Gastroesophageal sphincter (tissue), 4 donors: ENCODE measurements at regions not wholly inside any gene's neighbourhood (a gene's known extent, or its start where the extent isn't known, plus 50 kb on each side); places are given as distances from the start of the nearest gene placed in this dataset.
"Not testable (repeated sequence)": the region's sequence is repeated elsewhere in the genome, so short reads cannot be mapped to it uniquely, and the experiment has no call there.

Source experiments
- ATAC-seq: fragments of 150-250 bp; one replicate; pipeline ENCODE4 v1.9.1; 2016; ENCODE audit warnings: mild to moderate bottlenecking, moderate library complexity
- H3K27ac ChIP-seq, 4 donors: fragments of 200-600 bp; sonication (generic) in 3 of 4; 1 replicate in 3 of 4; 2 replicates in 1 of 4; pipeline ENCODE4 v1.5.1; 2016 to 2019
- H3K27me3 ChIP-seq: fragments of 200-600 bp; sonication (generic); one replicate; pipeline ENCODE4 v1.5.1; 2019
- H3K36me3 ChIP-seq, 2 donors: fragments of 200-600 bp; sonication (generic); one replicate each; pipeline ENCODE4 v1.5.1; 2019; ENCODE audit warnings: control low read depth in 1 of 2
- H3K4me1 ChIP-seq, 3 donors: fragments of 200-600 bp; sonication (generic); 1 replicate in 2 of 3; 2 replicates in 1 of 3; pipeline ENCODE4 v1.5.1; 2016 to 2019; ENCODE audit warnings: control low read depth in 2 of 3
- H3K4me3 ChIP-seq, 2 donors: fragments of 200-600 bp; sonication (generic); one replicate each; pipeline ENCODE4 v1.5.1; 2019; ENCODE audit warnings: mild to moderate bottlenecking in 1 of 2, moderate library complexity in 1 of 2
- H3K9me3 ChIP-seq, 3 donors: fragments of 200-600 bp; sonication (generic); one replicate each; pipeline ENCODE4 v1.5.1; 2017 to 2019; ENCODE audit warnings: control low read depth in 2 of 3
- WGBS, 2 donors: methylation state at CpG; one replicate each; pipeline ENCODE4 v1.1.5; 2018; ENCODE audit warnings: low coverage in 1 of 2; 5-methylcytosine and 5-hydroxymethylcytosine counted together

DNA sequence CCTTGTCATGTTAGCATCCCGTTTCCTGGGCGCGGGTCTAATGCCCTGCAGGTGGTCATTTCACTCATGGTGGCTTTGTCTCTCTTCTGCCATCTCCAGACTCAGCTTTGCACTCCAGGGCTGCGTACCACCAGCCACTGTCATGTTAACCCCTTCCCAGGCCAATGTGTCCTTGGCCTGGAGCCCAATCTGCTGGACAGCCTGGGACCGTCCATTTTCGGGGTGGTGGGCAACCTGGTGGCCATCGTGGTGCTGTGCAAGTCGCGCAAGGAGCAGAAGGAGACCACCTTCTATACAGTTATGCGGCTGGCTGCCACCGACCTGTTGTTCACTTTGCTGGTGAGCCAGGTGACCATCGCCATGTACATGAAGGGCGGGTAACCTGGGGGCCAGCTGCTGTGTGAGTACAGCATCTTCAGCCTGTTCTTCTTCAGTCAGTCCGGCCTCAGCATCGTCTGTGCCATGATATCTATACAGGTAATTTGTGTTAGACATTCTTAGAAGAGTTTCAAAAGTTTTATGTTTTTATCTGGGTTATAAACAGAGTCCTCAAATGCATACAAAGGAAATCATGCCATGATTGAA lies 1654.0 kb downstream of the SPATA31A7 start:
- WGBS, 2 donors, result 31 to 100% methylated on average over 1 to 5 of the region's 15 CpGs
- Histone ChIP-seq H3K9me3 (peaks cover 0 to 22% (median 1%) of the 10 kb centered on the region in 3 donors), H3K27me3 (peaks cover 26% of the 10 kb centered on the region)
- H3K27ac ChIP-seq, H3K4me3 ChIP-seq, H3K36me3 ChIP-seq, H3K4me1 ChIP-seq: not testable (repeated sequence)
- ATAC-seq, result peak; percentile 53

DNA sequence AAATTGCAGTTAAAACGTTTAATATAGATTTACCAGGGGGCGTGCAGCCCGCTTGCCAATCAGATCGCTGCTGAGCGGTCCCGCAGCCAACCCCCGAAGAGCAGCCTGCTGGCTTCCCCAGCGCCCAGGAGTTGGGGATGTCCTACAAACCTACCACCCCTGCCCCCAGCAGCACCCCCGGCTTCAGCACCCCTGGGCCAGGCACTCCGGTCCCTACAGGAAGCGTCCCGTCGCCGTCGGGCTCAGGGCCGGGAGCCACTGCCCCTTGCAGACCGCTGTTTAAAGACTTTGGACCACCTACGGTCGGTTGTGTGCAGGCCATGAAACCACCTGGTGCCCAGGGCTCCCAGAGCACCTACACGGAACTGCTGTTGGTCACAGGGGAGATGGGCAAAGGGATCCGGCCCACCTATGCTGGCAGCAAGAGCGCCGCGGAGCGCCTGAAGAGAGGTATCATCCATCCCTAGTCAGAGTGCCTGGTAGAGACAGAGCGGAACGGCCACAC lies 1654.9 kb downstream of the SPATA31A7 start:
- not testable (repeated sequence) for H3K36me3 ChIP-seq, H3K27ac ChIP-seq, H3K4me1 ChIP-seq, H3K4me3 ChIP-seq
- WGBS, 2 donors, result 46 to 53% methylated on average over 8 of the region's 27 CpGs
- Histone ChIP-seq H3K9me3 (peaks cover 0 to 22% (median 1%) of the 10 kb centered on the region in 3 donors), H3K27me3 (peaks cover 26% of the 10 kb centered on the region)
- ATAC-seq, result peak; percentile 51

DNA sequence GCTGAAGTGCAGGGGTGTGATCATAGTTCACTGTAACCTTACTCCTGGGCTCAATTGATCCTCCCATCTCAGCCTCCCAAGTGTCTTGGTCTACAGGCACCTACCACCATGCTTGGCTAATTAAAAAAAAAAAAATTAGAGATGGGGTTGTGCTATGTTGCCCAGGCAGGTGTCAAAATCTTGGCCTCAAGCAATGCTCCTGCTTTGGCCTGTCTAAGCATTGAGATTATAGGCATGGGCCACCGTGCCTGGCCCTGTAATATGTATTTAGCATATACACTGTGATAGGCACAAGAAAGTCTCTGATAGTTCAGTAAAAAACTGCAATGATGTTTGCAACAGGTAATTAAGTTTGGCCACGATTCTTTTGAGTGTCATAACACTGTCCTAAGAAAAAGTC lies 1658.4 kb downstream of the SPATA31A7 start:
- 50 to 56% methylated on average over 1 of the region's 2 CpGs for WGBS, 2 donors
- ATAC-seq, H3K4me3 ChIP-seq, H3K27ac ChIP-seq, H3K36me3 ChIP-seq, H3K4me1 ChIP-seq: not testable (repeated sequence)
- Histone ChIP-seq H3K27me3 (peaks cover 26% of the 10 kb centered on the region), H3K9me3 (peaks cover 0 to 12% (median 0%) of the 10 kb centered on the region in 3 donors)

DNA sequence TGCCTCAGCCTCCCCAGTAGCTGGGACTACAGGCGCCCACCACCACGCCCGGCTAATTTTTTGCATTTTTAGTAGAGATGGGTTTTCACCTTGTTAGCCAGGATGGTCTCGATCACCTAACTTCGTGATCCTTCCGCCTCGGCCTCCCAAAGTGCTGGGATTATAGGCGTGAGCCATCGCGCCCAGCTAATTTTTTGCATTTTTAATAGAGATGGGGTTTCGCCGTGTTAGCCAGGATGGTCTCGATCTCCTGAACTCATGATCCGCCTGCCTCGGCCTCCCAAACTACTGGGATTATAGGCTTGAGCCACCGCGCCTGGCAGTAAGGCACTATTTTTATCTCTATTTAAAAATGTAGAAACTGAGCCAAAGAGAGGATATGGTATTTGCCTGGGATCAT lies 1660.2 kb downstream of the SPATA31A7 start:
- H3K9me3 ChIP-seq, ATAC-seq, H3K4me1 ChIP-seq, H3K27ac ChIP-seq, H3K4me3 ChIP-seq, H3K36me3 ChIP-seq: not testable (repeated sequence)
- peaks cover 13% of the 10 kb centered on the region for H3K27me3 ChIP-seq
- WGBS, 2 donors, result 86% methylated on average over 17 of the region's 17 CpGs; no CpG with 5 or more reads in 1 of the 2 donors

DNA sequence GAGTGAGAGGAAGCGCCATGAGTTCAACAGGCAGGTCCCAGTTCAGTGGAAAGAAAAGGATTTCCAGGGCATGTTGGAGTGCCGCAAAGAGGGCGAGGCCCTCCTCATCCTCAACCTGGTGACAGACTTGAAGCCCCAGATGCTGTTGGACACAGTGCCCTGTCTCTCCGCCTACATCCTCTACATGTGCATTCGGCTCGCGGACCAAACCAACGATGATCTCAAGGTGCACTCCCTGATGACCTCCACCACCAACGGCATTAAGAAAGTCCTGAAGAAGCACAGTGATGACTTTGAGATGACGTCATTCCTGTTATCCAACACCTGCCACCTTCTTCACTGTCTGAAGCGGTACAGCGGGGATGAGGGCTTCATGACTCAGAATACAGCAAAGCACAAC lies 1667.4 kb downstream of the SPATA31A7 start:
- 75 to 76% methylated on average over 3 to 4 of the region's 12 CpGs for WGBS, 2 donors
- H3K27me3 ChIP-seq, result peaks cover 35% of the 10 kb centered on the region
- not testable (repeated sequence) for H3K36me3 ChIP-seq, H3K27ac ChIP-seq, H3K4me3 ChIP-seq, H3K9me3 ChIP-seq, H3K4me1 ChIP-seq
- peak; percentile 20 for ATAC-seq

DNA sequence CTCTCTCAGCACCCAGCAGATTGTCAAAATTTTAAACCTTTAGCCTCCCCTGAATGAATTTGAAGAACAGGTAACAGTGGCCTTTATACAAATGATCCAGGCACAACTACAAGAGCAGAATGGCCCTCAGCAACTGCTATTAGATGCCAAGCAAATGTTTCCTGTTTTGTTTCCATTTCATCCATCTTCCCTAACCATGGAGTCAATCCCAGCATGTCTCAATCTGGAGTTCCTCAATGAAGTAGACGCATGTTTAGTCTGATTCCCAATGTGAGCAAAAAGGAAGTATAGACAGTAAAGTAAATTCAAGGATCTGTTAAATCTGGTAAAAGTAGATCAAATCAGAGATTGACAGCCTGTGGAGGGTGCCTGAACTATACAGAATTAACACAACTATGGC lies 1668.4 kb downstream of the SPATA31A7 start:
- H3K4me1 ChIP-seq, H3K9me3 ChIP-seq, H3K36me3 ChIP-seq, H3K27ac ChIP-seq, H3K4me3 ChIP-seq, ATAC-seq: not testable (repeated sequence)
- WGBS, 2 donors, result 46 to 80% methylated on average over 1 of the region's 1 CpG
- H3K27me3 ChIP-seq, result peaks cover 38% of the 10 kb centered on the region

DNA sequence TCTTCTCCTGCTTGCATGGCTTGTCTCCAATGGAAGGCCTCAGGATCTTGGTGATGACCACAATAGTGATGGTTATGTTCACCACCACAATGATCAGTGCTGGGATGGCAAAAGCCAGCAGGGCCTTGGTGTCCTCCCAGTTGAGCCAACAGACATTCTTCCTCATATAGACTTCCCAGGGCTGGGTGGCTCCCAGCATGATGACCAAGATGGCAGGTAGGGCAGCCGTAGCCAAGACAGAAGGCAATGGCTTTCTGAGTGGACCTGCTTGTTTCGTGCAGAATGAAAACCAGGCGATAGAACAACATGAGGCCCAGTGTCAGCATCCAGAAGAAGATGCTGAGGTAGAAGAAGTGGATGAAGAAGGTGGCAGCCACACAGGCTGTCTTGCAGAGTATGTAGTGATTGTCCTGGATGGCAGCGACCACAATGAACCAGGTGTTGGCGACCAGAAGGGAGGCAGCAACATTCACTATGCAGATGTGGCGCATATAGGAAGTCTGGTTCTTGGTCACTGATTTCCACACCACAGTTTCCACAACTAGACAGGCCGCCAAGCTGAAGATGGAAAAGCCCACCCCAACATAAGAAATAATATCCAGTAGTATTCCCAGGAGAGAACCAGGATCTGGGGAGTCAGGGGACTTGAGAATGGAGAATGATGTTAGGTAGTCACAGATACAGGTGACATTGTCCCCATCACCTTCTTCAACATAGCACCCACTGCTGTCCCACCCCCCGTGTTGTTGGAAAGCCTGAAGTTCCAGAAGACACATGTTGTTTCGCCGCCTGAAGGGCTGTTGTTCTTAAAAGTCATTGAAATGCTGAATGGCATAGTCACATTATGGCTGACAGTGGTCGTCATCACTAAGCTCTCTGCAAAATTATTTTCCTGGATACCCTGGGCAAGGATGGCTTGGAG lies 1671.4 kb downstream of the SPATA31A7 start:
- peak; percentile 40 for ATAC-seq
- WGBS, 2 donors, result 86 to 87% methylated on average over 11 of the region's 11 CpGs
- Histone ChIP-seq H3K4me1 (peaks cover 0 to 21% (median 0%) of the 10 kb centered on the region in 3 donors), H3K27me3 (peaks cover 63% of the 10 kb centered on the region)
- not testable (repeated sequence) for H3K27ac ChIP-seq, H3K9me3 ChIP-seq, H3K4me3 ChIP-seq, H3K36me3 ChIP-seq

DNA sequence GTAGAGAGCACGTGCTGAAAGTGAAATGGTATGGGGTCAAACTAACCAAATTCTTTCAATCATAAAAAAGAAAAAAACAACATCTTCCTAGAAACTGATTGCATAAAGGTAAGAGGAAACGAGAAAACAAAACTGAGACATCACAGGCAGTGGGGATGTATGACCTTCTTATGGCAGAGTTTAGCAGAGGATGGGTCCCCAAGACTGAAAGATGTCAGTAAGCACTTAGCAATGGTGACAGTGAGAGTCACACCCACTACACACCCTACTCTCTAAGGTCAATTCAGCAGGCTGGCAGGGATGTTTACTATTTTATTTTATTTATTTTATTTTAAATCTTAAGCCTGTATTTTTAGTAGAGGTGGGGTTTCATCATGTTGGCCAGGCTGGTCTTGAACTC lies 1672.3 kb downstream of the SPATA31A7 start:
- H3K9me3 ChIP-seq, H3K27ac ChIP-seq, H3K4me3 ChIP-seq, H3K36me3 ChIP-seq, ATAC-seq: not testable (repeated sequence)
- H3K27me3 ChIP-seq, result peaks cover 61% of the 10 kb centered on the region
- peaks cover 0 to 21% (median 0%) of the 10 kb centered on the region in 3 donors for H3K4me1 ChIP-seq
- 69 to 77% methylated on average over 2 of the region's 2 CpGs for WGBS, 2 donors

DNA sequence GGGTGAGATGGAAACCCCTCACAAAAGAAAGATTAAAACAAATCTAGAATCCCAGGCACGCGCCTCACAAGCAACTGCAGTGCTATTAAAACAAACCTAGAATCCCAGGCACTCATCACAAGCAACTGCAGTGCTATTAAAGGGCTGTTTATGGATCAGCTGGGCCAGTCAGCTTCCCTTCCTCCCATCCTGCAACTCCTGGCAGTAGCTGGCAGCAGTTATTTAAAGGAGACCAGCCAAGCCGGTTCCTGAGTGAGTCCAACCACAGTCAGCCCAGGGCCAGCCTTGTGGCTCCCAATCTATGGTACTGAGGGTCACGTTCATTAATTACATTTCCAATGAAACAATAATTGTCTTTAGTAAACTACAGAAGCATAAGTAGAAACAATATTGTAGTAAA lies 1673.5 kb downstream of the SPATA31A7 start:
- not testable (repeated sequence) for H3K27ac ChIP-seq, ATAC-seq, H3K4me3 ChIP-seq, H3K36me3 ChIP-seq, H3K9me3 ChIP-seq
- 14 to 28% methylated on average over 4 of the region's 4 CpGs for WGBS, 2 donors
- Histone ChIP-seq H3K4me1 (peaks cover 0 to 21% (median 0%) of the 10 kb centered on the region in 3 donors), H3K27me3 (peaks cover 54% of the 10 kb centered on the region)

DNA sequence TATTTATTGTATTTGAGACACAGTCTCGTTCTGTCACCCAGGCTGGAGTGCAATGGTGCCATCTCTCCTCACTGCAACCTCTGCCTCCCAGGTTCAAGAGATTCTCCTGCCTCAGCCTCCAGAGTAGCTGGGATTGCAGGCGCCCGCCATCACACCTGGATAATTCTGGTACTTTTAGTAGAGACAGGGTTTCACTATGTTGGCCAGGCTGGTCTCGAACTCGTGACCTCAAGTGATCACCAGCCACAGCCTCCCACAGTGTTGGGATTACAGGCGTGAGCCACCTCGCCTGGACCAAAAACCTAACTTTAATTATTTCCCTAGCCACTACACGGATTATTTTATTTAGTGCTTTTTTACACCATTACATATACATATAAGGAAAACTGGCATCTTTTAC lies 1674.0 kb downstream of the SPATA31A7 start:
- peaks cover 52% of the 10 kb centered on the region for H3K27me3 ChIP-seq
- H3K4me1 ChIP-seq, result peaks cover 0 to 21% (median 0%) of the 10 kb centered on the region in 3 donors
- WGBS, 2 donors, result 49 to 64% methylated on average over 6 to 8 of the region's 8 CpGs
- ATAC-seq, H3K4me3 ChIP-seq, H3K9me3 ChIP-seq, H3K27ac ChIP-seq, H3K36me3 ChIP-seq: not testable (repeated sequence)

DNA sequence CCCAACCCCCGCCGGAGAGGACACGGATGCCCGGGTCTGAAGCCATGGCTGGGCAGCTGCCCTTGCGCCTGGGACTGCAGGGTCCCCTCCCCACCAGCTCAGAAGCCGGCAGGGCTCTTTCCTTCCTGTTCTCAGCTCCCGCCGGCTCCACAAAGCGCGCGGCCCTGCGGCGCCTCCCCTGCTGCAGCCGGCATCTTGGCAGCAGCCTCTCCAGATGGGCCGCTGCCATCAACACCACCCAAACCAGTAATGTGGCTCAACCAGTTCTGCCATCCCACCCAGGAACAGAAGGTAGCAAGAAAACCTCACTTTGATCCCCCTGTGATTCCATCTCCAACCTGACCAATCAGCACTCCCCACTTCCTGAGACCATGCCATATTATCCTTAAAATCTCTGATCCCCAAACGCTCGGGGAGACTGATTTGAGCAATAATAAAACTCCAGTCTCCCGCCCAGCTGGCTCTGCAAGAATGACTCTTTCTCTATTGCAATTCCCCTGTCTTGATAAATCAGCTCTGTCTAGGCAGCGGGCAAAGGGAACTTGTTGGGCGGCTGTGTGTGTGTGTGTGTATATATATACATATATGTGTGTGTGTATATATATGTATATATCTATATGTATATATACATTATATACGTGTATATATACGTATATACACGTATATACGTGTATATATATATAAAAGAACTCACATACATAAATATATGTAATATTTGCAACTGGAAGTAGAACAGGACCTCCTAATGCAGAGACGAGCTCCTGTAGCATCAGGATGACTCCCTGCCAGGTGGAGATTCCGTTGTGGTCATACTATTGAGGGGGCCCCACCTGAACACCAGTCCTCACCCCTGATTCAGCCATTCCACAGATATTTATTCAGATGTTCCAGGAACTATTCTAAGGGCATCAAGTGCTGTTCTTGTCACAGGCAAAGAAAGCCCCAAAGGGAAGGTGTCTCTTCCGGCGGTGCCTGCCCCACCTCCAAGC lies 1674.9 kb downstream of the SPATA31A7 start:
- WGBS, 2 donors, result 10 to 12% methylated on average over 26 to 27 of the region's 28 CpGs
- Histone ChIP-seq H3K27me3 (peaks cover 52% of the 10 kb centered on the region), H3K4me1 (peaks cover 0 to 21% (median 0%) of the 10 kb centered on the region in 3 donors), H3K4me3 (peak overlapping the region in 1 of 2 donors; percentile 27)
- peak; percentile 32 for ATAC-seq
- H3K9me3 ChIP-seq, H3K36me3 ChIP-seq, H3K27ac ChIP-seq: not testable (repeated sequence)

DNA sequence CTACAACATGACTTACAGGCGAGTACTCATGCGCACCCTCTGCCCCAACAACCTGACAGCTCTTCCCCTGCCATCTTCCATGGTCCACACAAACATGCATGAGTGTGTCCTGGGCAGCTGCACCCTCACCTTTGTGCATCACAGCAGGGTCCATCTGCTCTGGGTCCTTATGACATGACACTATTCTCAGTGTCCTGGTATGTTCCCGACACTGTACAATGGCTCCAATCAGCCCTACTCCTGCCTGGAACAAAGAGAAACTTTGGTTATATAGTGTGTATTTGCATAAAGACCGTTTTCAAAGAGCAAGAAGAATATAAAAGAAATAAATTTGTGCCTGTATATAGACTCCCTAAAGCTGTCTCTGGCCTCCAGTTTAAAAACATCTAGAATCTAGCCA lies 1679.2 kb downstream of the SPATA31A7 start:
- H3K27ac ChIP-seq, H3K4me3 ChIP-seq, H3K36me3 ChIP-seq, ATAC-seq, H3K9me3 ChIP-seq, H3K4me1 ChIP-seq: not testable (repeated sequence)
- WGBS, 2 donors, result 57 to 78% methylated on average over 2 of the region's 4 CpGs
- peaks cover 24% of the 10 kb centered on the region for H3K27me3 ChIP-seq
